SHP77 treated with DMSO at 0.1 percent for 48 hours (cell line): ENCODE measurements at regions not wholly inside any gene's neighbourhood (a gene's known extent, or its start where the extent isn't known, plus 50 kb on each side); places are given as distances from the start of the nearest gene placed in this dataset.
"Not testable (repeated sequence)": the region's sequence is repeated elsewhere in the genome, so short reads cannot be mapped to it uniquely, and the experiment has no call there.

ENCODE experiments used
- DNase-seq: peaks from one replicate; lab custom pipeline; 2025; lab: John Stamatoyannopoulos, UW

DNA sequence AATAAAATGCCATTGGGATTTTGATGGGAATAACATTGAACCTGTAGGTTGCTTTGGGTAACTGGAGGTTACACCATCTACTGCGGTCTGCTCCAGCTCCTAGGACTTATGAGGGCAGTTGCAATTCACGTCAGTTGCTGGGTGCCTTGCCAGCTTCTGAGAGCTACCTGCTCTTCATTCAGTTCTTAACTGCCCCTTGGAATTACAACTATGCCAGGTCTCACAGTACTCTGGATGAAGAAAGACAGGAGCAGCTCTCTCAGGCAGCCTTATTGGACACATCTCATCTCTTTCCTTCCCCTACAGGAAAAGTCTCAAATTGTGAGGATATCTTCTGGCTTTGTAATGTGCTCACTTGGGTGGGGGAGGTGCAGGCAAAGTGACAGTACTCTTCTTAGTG is 1643.3 kb downstream of the GRIK2 start:
- no peak for DNase-seq

DNA sequence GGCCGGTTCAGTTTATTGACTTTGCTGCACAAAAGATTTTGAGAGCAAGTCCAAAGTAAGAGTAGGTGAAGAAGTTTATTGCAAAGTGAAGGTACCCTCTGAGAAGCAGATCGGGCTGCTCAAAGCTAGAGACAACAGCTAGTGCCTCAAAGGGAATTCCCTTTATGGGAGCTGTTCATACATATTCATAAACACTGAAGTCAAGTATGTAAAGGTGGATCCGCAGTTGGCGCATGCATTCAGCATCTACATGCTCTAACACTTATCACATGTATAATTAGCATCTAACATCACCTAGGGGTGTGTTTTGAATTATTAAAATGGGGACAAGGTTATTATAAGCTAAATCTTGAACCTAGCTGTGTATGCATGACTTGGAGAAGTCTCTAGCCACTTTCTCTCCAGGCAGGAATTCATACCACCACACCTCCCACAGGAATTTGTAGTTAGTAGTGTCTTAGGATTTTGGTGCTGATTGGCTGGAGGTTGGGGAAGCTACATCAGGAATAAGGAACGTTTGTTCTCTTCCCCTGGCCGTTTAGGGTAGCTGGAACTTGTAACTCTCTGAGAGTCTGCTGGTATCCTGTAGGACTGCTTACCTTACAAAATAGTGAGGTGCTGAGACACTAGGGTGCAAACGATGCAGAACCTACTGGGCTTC is 1633.9 kb downstream of the GRIK2 start:
- DNase-seq: no peak

DNA sequence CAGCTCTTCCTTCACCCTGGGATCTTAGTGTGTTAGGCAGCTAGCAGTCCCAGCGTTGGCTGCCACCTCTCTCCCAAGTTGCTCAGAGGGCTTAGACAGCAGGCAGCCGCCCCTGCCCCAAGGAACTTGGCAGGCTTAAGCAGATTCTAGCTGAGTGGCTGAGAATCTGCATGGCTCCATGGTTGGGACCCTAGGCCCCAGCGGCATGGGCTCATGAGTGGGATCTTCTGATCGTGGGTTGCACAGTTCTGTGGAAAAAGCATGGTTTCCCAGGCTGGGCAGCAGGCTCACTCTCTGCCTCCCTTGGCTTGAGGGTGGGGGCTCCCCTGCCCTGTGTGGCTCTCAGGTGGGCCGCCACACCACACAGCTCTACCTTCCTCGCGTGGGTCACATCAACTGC is 1624.9 kb downstream of the GRIK2 start:
- no peak for DNase-seq

GRCh38 chr6:103017878-103018277 is 1624.4 kb downstream of the GRIK2 start:
- no peak for DNase-seq

DNA sequence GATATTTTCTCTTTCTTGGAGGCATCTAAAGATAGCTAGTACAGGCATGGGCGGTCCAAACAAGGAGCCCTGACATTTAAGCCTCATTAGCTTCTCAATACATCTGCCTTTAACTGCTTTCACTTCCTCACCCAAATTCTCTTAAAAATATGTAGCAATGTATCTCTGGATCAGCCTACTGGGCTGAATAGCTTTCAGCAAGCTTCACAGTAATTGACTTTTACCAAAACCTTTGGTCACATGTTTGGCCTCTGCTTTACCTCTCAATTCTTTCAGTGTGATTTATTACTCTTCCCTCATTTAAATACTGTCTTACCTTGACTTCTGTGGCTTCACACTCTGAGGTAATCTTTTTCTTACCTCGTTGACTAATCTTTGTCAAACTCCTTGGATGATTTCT is 1618.1 kb downstream of the GRIK2 start:
- DNase-seq: no peak

DNA sequence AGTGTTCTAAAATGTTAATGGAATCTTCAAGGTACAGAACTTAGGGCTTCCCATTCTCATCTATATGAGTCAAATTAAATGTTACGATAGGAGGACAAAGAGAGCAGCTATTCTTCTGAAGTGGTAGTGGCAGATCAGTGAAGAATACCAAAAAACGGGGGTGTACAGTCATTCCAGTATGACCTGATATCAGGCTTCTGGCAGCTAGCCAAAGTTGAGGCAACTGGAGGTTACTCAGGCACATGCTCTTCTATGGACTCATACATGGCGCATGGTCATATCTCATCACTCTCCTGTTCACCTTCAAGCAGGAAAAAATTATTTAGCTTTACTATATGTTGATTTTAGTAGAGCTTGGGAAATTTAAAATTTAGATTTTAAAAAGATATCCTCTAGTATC is 1608.8 kb downstream of the GRIK2 start:
- DNase-seq: no peak

DNA sequence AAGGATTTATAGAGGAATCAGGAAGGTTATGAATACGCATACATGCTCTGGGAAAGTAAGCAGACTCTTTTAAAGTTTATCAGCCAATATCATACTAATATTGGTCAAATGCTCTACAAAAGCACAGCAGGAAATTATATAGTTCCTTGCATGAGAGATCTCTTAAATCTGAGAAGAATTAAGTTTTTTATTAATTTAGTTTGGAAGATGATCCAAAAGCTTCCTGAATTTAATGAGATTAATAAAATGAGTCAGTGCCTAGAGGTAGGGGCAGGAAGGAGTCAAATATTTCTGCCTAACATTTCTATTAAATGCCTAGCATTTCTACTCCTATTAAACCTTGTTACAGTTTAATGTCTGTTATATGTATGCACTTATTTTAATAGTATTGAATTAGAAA is 1608.2 kb downstream of the GRIK2 start:
- DNase-seq: no peak

GRCh38 chr6:103000688-103001087 is 1607.2 kb downstream of the GRIK2 start:
- DNase-seq: no peak

GRCh38 chr6:102995491-102995890 is 1602.0 kb downstream of the GRIK2 start:
- DNase-seq: no peak

DNA sequence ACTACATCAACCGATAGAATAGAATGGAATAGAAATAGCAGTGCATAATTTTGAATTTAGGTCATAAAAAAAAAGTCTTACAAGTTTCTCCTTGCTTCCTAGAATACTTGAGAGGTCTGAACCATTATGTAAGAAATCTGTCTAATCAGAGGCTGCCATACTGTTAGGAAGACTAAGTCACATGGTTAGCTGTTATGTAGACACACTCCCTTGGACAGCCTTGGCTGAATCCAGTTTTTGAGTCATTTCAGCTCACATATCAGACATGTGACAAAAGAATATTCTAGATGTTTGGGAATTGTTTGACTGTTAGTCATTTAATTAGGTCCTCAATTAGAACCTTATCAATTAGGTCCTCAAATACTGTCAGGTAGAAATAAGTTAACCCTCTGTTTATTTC is 1601.4 kb downstream of the GRIK2 start:
- no peak for DNase-seq

GRCh38 chr6:102986086-102986485 is 1592.6 kb downstream of the GRIK2 start:
- no peak for DNase-seq

- DNase-seq: no peak
Observed at GRCh38 chr6:102984357-102984756, 1590.8 kb downstream of the GRIK2 start.

GRCh38 chr6:102981490-102982015 is 1588.0 kb downstream of the GRIK2 start:
- DNase-seq: no peak

DNA sequence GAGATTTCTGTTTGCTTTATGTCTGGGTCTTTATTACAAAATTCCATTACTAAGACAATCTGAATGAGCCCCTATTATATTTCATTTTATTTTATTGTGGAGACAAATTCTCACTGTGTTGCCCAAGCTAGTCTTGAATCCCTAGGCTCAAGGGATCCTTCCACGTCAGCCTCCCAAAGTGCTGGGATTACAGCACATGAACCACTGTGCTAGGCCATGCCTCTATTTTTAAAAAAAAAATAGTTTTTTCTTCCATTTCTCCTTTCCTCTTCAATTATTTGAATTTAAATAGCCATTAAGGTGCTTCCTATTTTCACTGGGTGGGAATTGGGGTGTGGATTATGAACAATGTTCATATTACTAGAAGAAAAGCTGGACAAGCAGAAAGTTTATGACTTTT is 1587.4 kb downstream of the GRIK2 start:
- DNase-seq: no peak

DNA sequence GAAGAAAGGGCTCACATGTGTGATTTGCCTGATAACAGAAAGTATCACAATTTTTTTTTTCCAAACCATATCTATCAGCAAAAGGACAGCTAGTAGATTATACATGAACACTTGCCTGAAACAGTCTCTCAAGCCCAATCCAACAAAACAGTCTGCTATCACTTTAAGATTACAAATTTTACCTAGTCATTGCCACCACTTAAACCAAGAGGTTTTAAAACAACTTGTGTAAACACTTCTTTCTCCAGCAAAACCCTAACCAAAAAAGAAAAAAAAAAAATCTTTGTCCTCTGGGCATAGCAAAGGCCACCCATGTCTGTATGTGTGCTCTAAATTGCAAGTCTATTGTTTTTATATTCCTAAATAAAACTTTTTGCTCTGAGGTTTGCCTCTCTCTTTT is 1568.4 kb downstream of the GRIK2 start:
- no peak for DNase-seq

DNA sequence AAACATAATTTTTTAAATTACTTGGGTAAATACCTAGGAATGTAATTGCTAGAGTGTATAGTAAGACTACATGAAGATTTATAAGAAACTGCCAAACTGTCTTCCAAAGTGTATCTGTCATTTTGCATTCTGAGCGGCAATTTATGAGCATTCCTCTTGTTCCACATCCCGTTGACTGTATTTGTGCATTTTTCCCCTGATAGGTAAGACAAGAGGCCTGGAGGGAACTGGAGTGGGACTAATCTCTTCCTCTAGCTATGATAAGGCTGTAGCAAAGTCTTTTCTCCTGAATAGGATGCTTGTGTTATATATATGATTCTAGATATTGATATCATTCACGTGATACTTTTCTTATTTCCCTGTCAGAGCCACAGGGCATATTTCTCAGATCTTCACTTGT is 1557.5 kb downstream of the GRIK2 start:
- no peak for DNase-seq

GRCh38 chr6:102944475-102944874 is 1551.0 kb downstream of the GRIK2 start:
- DNase-seq: no peak

- DNase-seq: no peak
Observed at GRCh38 chr6:102942206-102942605, 1548.7 kb downstream of the GRIK2 start.

- DNase-seq: no peak
Observed at GRCh38 chr6:102936959-102937358, 1543.5 kb downstream of the GRIK2 start.

DNA sequence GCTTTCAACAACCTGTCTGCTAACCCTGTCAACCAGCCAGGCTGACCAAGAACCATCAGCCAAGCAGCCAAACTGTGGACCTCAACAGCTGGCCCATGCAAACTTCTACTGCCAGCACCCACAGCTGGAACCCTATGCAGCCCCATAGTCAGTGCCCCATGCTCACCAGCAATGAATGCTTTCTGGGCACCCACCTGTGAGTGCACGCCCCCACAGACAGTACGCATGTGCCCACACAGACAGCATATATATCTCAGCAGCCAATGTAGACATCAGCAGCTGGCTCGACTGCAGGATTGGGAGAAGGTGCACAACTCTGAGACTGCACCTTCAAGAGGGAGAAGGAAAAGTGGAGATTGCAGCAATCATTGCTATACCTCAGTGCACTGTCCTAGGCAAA is 1534.6 kb downstream of the GRIK2 start:
- no peak for DNase-seq

DNA sequence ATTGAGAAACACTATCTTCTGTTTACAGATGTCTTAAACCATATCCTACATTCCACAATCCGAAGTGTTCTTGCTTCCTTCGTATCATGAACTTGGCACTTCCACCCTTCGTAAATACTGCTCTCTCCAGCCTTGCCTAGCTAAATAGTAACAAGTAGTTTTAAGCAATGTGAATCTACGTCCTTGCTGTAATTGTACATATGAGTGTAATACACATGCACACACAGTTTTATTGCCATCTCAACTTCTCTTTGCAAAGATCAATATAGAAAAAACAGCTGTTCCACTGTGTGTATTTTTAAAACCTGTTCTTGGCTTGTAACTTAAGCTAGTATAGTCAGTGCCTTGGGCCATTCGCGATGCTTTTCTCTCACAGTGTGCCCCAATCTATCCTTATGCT is 1524.7 kb downstream of the GRIK2 start:
- DNase-seq: no peak

DNA sequence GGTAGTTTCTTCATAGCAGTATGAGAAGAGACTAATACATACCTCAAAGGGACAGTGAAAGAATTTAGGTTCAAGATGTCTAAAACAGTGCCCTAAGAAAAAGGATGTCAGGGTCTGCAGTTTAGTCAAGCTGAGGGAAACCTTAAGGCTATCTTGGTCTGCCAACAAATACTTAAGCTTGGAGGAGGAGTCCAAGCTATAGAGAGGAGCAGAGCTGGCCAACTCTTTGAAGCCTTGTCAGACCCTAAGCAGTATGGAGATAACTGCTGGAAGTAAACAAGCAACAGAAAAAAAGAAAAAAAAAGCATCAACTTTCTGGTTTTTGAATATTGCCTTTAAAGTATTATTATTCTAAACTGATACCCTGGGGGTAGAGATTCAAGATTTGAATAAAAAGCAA is 1518.1 kb downstream of the GRIK2 start:
- DNase-seq: no peak

GRCh38 chr6:102910701-102911139 is 1517.2 kb downstream of the GRIK2 start:
- not testable (repeated sequence) for DNase-seq

DNA sequence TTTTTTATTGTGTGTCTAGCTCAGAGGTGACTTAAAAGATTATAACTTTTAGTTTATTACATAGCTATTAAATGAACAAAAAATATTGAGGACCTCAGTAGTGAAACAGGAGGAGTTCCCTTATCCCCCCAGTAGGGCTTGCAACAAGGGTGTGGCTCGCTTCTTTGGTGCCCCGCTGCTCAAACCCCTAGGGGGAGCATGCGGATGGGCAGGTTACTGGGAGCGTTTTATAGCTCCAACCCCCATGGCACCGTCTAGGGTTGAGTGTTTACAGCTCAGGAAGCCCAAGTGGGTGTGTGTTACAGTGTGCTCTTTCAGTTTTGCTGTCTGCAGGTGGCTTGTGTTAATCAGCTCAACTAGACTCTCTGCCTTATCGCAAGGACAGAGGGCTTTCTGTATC is 1513.7 kb downstream of the GRIK2 start:
- DNase-seq: no peak
